ENCODE measurements at regions not wholly inside any gene's neighbourhood (a gene's known extent, or its start where the extent isn't known, plus 50 kb on each side); places are given as distances from the start of the nearest gene placed in this dataset.

DNA sequence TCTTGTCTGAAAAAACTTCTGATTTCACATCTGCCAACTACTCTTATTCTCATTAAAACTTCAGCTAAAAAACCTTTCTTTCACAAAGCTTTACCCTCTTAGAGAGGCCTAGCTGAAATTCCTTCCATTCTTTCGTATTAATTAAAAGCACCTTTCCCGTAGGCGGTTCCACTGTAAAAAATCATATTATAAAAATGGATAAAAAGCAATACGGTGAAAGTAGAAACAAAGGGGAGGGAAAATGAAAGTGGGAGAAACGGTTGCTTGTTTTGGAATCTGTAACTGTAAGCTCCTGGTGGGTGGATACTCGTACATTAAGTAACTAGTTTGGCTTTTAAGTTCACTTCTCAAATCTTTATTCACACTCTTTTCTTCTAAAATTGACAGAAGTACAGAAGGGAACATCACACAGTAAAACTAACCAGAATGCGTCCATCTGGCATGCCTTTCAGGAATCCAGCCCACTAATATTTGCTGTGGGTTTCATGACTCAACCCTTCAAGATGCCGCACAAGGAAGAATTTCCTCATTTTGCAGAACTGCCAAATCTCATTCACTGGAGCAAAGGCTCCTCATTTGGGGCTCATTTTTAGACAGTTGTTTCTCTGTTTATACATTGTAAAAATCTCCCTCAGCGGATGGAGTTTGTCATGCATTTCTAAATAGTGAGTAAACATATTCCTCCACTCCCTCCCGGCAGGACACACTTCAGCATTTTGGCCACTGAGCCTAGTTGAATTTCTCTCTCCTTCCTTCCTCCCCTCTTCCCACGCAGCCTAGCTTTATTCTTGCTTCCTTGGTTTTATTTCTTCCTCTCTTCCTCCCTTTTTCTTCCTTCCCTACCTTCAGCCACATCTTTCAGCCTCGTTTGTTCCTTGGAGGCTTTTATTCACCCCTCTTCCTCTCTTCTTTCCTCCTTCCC lies 419.5 kb upstream of the NAALADL2 start:
- TF ChIP-seq POLR2A (IDR thresholded peaks at IDR 0.05) = peak in 1 of 3 donors; percentile 18
- TF ChIP-seq, protein P1, sequence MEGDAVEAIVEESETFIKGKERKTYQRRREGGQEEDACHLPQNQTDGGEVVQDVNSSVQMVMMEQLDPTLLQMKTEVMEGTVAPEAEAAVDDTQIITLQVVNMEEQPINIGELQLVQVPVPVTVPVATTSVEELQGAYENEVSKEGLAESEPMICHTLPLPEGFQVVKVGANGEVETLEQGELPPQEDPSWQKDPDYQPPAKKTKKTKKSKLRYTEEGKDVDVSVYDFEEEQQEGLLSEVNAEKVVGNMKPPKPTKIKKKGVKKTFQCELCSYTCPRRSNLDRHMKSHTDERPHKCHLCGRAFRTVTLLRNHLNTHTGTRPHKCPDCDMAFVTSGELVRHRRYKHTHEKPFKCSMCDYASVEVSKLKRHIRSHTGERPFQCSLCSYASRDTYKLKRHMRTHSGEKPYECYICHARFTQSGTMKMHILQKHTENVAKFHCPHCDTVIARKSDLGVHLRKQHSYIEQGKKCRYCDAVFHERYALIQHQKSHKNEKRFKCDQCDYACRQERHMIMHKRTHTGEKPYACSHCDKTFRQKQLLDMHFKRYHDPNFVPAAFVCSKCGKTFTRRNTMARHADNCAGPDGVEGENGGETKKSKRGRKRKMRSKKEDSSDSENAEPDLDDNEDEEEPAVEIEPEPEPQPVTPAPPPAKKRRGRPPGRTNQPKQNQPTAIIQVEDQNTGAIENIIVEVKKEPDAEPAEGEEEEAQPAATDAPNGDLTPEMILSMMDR (IDR thresholded peaks at IDR 0.05) = no peak

All from body of pancreas (tissue), 4 donors.